ENCODE measurements at regions not wholly inside any gene's neighbourhood (a gene's known extent, or its start where the extent isn't known, plus 50 kb on each side); places are given as distances from the start of the nearest gene placed in this dataset.

GRCh38 chr6:90807791-90808701 lies 221.2 kb upstream of the MAP3K7 start:
- DNase-seq: no peak

- DNase-seq: no peak
Measured at GRCh38 chr6:90805619-90806155, 218.8 kb upstream of the MAP3K7 start.

GRCh38 chr6:90803956-90804355 lies 217.1 kb upstream of the MAP3K7 start:
- no peak for DNase-seq

- no peak for DNase-seq
Measured at GRCh38 chr6:90795078-90795477, 208.2 kb upstream of the MAP3K7 start.

- no peak for DNase-seq
Measured at GRCh38 chr6:90793771-90794170, 206.9 kb upstream of the MAP3K7 start.

- DNase-seq: no peak
Measured at GRCh38 chr6:90790696-90791095, 203.8 kb upstream of the MAP3K7 start.

- no peak for DNase-seq
Measured at GRCh38 chr6:90790058-90790457, 203.2 kb upstream of the MAP3K7 start.

- DNase-seq: no peak
Measured at GRCh38 chr6:90788781-90789180, 201.9 kb upstream of the MAP3K7 start.

- DNase-seq: no peak
Measured at GRCh38 chr6:90787446-90787845, 200.6 kb upstream of the MAP3K7 start.

- DNase-seq: no peak
Measured at GRCh38 chr6:90780778-90781177, 193.9 kb upstream of the MAP3K7 start.

GRCh38 chr6:90780141-90780540 lies 193.3 kb upstream of the MAP3K7 start:
- no peak for DNase-seq

GRCh38 chr6:90778417-90779203 lies 191.7 kb upstream of the MAP3K7 start:
- DNase-seq: no peak

GRCh38 chr6:90770778-90771177 lies 183.9 kb upstream of the MAP3K7 start:
- DNase-seq: no peak

GRCh38 chr6:90765895-90766294 lies 179.0 kb upstream of the MAP3K7 start:
- DNase-seq: no peak

- DNase-seq: no peak
Measured at GRCh38 chr6:90765491-90765890, 178.6 kb upstream of the MAP3K7 start.

- no peak for DNase-seq
Measured at GRCh38 chr6:90764001-90764400, 177.1 kb upstream of the MAP3K7 start.

GRCh38 chr6:90759664-90760063 lies 172.8 kb upstream of the MAP3K7 start:
- DNase-seq: no peak

GRCh38 chr6:90758741-90759140 lies 171.9 kb upstream of the MAP3K7 start:
- no peak for DNase-seq

- no peak for DNase-seq
Measured at GRCh38 chr6:90753820-90754643, 167.2 kb upstream of the MAP3K7 start.

- no peak for DNase-seq
Measured at GRCh38 chr6:90739802-90740201, 152.9 kb upstream of the MAP3K7 start.

GRCh38 chr6:90739339-90739738 lies 152.5 kb upstream of the MAP3K7 start:
- DNase-seq: no peak

GRCh38 chr6:90730151-90730673 lies 143.3 kb upstream of the MAP3K7 start:
- no peak for DNase-seq

Data from right lung (tissue), 2 donors.